LNCaP clone FGC (cell line): ENCODE measurements at regions not wholly inside any gene's neighbourhood (a gene's known extent, or its start where the extent isn't known, plus 50 kb on each side); places are given as distances from the start of the nearest gene placed in this dataset.

Experiments used
- DNase-seq: peaks from one replicate; pipeline ENCODE4 v3.0.0-alpha.2; 2011; ENCODE audit warnings: low read depth
- H3K4me3 ChIP-seq: 2 replicates; pipeline ENCODE4 v1.5.1; 2011; ENCODE audit warnings: mild to moderate bottlenecking, low read depth, low read length, control low read depth
- TF ChIP-seq, protein P1 (sequence below): IDR thresholded peaks from 2 replicates; pipeline ENCODE4 v1.5.1; 2012; ENCODE audit warnings: mild to moderate bottlenecking; ENCODE audit not compliant: control insufficient read depth, insufficient read depth; ENCODE audit errors: extremely low read depth

DNA sequence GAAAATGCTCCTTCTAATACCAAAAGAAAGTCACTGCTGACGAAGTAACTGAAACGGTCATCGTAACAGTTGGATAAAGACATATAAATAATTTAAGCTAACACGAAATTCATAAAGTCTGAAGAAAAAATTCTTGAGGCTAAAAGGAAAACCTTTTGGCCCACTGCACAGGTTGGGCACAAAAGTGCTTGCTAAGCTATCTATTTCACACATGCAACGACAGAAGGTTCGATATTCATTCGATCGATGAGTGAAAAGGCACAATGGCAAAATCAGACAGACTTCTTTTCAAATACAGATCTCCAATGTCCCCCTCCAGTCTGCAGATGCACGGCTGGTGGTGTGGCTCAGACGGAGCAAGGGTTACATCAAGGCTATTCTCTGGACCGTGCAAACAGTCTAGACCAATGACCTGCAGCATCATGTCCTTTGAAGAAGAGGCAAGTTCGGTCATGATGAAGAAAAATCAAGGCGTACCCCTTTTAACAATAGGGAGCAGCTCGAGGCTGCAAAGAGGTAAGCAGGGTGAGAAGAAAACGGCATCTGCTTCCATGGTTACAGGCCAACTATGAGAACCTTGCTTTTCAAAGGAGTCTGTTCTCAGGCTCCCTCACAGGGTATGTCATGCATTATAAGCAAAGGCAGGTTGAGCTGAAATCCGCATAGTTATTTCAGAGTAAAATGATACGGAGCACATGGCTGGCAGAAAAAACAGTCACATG lies 579.6 kb downstream of the USP25 start:
- DNase-seq = peak; percentile 82
- peak overlapping the region; percentile 57 for H3K4me3 ChIP-seq
- TF ChIP-seq, protein P1, sequence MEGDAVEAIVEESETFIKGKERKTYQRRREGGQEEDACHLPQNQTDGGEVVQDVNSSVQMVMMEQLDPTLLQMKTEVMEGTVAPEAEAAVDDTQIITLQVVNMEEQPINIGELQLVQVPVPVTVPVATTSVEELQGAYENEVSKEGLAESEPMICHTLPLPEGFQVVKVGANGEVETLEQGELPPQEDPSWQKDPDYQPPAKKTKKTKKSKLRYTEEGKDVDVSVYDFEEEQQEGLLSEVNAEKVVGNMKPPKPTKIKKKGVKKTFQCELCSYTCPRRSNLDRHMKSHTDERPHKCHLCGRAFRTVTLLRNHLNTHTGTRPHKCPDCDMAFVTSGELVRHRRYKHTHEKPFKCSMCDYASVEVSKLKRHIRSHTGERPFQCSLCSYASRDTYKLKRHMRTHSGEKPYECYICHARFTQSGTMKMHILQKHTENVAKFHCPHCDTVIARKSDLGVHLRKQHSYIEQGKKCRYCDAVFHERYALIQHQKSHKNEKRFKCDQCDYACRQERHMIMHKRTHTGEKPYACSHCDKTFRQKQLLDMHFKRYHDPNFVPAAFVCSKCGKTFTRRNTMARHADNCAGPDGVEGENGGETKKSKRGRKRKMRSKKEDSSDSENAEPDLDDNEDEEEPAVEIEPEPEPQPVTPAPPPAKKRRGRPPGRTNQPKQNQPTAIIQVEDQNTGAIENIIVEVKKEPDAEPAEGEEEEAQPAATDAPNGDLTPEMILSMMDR = no peak

- TF ChIP-seq, protein P1 = no peak
- DNase-seq = no peak
- peak overlapping the region; percentile 57 for H3K4me3 ChIP-seq
Measured at GRCh38 chr21:16310176-16310575, 580.4 kb downstream of the USP25 start.

DNA sequence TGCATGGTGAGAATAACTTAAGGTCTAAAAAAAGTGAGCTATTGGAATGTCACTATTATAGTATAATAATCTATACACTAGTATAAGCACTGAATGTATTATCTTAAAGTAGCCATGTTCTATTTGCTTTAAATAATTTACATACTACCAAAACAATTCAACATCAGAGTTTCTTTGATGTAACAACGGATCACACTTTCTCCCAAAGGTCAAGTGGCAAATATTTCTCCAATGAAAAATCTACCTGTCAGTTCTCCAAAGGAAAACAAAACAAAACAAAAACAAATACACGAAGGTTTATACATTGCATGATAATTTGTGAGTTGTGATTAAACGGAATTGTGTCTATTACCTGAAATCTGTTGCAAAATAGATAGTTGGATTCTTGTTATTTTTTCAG lies 581.4 kb downstream of the USP25 start:
- TF ChIP-seq, protein P1 = no peak
- peak overlapping the region; percentile 57; the same call in 1 of the 2 replicates for H3K4me3 ChIP-seq
- no peak for DNase-seq

DNA sequence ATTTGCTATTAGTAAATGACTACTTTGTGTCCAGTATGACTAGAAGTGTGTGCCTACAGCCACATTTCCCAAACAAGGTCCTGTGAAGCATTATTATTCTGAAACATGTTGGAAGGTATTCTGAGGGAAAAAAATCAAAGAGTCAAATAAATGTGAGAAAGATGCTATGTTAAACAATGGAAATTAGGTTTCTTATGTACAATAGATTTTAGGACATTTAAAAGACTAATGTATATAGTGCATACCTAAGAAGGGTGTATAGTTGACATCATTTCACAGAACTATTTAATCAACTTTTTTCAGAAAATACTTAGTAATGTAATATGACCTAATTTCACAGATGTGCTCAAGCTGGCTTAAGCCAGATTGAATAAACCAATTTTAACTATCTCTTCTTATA lies 582.5 kb downstream of the USP25 start:
- H3K4me3 ChIP-seq = no peak overlapping the region
- DNase-seq = no peak
- TF ChIP-seq, protein P1 = no peak

DNA sequence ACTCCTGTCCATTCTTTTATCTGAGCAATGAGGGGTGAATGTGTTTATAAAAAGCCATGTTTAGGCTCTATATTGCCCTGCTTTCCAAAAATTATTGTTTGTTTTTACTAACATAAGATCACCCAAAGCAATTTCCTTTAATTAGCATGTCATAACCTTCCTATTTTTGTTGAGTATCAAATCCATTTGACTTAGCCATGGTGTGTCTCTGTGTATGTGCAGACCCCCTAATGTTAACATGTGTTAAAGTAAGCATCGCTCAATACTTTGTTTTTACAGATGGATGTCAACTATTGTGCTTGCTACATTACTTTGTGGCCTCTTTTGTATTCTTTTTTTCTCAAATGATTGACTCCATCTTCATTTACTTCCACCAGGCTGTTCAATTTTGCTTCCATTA lies 585.4 kb downstream of the USP25 start:
- TF ChIP-seq, protein P1 = no peak
- DNase-seq = no peak
- no peak overlapping the region for H3K4me3 ChIP-seq

DNA sequence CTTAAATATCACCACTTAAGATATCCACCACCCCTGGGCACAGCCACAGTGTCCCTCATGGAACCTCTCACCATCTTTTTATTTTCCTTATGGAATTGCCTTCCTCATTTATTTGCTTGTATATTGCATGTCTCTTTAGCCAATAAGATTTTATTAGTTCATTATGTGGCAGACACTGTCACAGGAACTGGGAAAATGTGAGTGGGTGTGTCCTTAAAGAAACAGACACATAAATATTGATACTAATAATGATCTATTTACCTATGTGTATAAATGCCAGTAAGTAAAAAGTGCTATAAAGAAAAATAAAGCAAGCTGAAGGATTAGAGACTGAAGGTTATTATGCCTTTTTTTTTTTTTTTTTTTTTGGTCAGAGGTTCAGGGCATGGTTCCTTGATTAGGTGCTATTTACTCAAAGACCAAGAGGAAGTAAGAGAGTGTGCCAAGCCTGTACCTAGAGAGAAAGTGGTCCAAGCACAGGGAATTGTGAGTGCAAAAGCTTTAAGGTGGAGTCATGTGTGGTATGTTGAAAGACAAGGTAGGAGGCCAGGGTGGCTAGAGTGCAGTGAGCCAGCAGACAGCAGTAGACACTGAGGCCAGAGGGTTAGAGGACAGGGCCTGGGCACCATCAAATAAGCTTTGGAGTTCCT lies 589.0 kb downstream of the USP25 start:
- peak overlapping the region; percentile 96 for H3K4me3 ChIP-seq
- peak; percentile 98 for DNase-seq
- TF ChIP-seq, protein P1 = no peak

GRCh38 chr21:16320110-16320509 lies 590.3 kb downstream of the USP25 start:
- H3K4me3 ChIP-seq = peak overlapping the region; percentile 96
- TF ChIP-seq, protein P1 = no peak
- DNase-seq = no peak
